ENCODE measurements at regions not wholly inside any gene's neighbourhood (a gene's known extent, or its start where the extent isn't known, plus 50 kb on each side); places are given as distances from the start of the nearest gene placed in this dataset.

DNA sequence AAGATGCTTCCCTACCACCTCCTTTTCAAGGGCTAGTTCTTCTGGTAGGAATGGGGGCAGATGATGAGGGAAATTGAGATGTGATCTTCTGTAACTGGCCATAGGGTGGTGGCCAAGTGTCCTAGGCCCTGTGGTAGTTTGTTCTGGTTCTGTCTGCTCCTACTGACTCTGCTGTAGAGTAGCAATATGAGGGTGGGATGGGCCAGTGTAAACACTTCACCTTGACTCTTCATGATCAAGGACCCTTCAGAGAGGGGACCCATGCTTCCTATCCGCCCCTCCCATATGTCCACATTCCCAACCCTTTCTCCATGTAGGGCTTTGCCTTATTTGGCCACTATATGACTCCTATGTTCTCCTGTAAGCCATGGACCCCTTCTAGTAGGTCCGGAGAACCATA is 230.3 kb upstream of the SESN3 start:
- H3K79me2 ChIP-seq (ENCODE audit: low read length) = no peaks in the 10 kb centered on the region
- H3K36me3 ChIP-seq (ENCODE audit: insufficient read depth, low read length) = no peaks in the 10 kb centered on the region
- no peak overlapping the region for H3K27ac ChIP-seq (ENCODE audit: low read length)
- H3K4me3 ChIP-seq (ENCODE audit: low read length) = no peak overlapping the region
- no peak overlapping the region for H2AFZ ChIP-seq (ENCODE audit: low read length)
- peaks cover 6% of the 10 kb centered on the region; the same call in 1 of the 2 replicates for H3K27me3 ChIP-seq (ENCODE audit: low read length)
- H3K9ac ChIP-seq (ENCODE audit: low read length) = no peak overlapping the region
- H4K20me1 ChIP-seq (ENCODE audit: insufficient read depth, low read depth, low read length) = no peaks in the 10 kb centered on the region
- no peaks in the 10 kb centered on the region for H3K9me3 ChIP-seq (ENCODE audit: low read length)
- no peak for DNase-seq
- H3K4me1 ChIP-seq (ENCODE audit: low read length) = peaks cover 10% of the 10 kb centered on the region
- no peaks in the 10 kb centered on the region for H3K9me2 ChIP-seq (replicated peaks; ENCODE audit: insufficient read depth, low read length)
- no peak overlapping the region for H3K4me2 ChIP-seq (ENCODE audit: low read depth, low read length, poor library complexity, severe bottlenecking)

DNA sequence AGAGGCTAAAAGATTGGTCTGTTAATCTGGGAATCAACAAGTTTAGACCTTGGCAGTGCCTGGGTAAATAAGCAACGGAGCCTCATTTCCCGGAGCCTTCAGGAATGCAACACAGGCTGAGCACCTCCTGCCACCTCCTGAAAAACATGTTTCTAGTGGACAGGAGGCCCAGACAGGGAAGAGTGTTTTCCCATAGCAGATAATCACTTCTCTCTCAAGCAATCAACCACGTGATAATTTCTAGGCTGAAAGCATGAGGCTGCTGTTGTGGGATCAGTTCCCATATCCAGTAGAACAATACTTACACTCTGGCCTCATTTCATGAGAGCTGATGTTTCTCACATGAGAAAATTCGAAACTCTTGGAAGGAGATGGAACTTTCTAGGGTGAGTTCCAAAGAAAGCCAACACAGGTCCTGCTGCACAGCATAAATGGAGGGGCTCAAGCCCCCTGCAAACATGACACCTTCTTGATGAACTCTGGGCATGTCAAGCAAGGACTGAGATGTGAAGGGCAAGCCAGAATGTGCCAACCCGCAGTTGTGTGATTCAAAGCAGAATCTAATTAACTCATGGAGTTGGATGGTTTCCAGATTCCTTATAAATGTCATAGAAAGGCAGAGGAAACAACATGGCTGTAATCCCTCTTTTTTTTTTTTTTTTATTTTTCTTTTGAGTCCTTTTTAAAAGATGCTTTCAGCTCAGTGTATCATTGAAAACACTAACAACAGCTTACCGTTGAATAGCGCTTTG is 228.5 kb upstream of the SESN3 start:
- Histone ChIP-seq H3K79me2 (ENCODE audit: low read length) (no peaks in the 10 kb centered on the region), H3K27ac (ENCODE audit: low read length) (no peak overlapping the region), H3K9me3 (ENCODE audit: low read length) (no peaks in the 10 kb centered on the region), H3K4me3 (ENCODE audit: low read length) (no peak overlapping the region), H3K4me1 (ENCODE audit: low read length) (peaks cover 10% of the 10 kb centered on the region), H3K9ac (ENCODE audit: low read length) (no peak overlapping the region), H3K36me3 (ENCODE audit: insufficient read depth, low read length) (no peaks in the 10 kb centered on the region), H4K20me1 (ENCODE audit: insufficient read depth, low read depth, low read length) (no peaks in the 10 kb centered on the region), H3K9me2 (replicated peaks; ENCODE audit: insufficient read depth, low read length) (no peaks in the 10 kb centered on the region), H2AFZ (ENCODE audit: low read length) (no peak overlapping the region), H3K4me2 (ENCODE audit: low read depth, low read length, poor library complexity, severe bottlenecking) (no peak overlapping the region), H3K27me3 (ENCODE audit: low read length) (peaks cover 6% of the 10 kb centered on the region; the same call in 1 of the 2 replicates)
- no peak for DNase-seq

- Histone ChIP-seq H4K20me1 (ENCODE audit: insufficient read depth, low read depth, low read length) (no peaks in the 10 kb centered on the region), H3K36me3 (ENCODE audit: insufficient read depth, low read length) (no peaks in the 10 kb centered on the region), H3K27ac (ENCODE audit: low read length) (no peak overlapping the region), H3K27me3 (ENCODE audit: low read length) (peaks cover 3% of the 10 kb centered on the region; the same call in 1 of the 2 replicates), H3K4me2 (ENCODE audit: low read depth, low read length, poor library complexity, severe bottlenecking) (no peak overlapping the region), H3K9ac (ENCODE audit: low read length) (no peak overlapping the region), H2AFZ (ENCODE audit: low read length) (no peak overlapping the region), H3K9me2 (replicated peaks; ENCODE audit: insufficient read depth, low read length) (no peaks in the 10 kb centered on the region), H3K4me3 (ENCODE audit: low read length) (no peak overlapping the region), H3K4me1 (ENCODE audit: low read length) (peaks cover 6% of the 10 kb centered on the region), H3K9me3 (ENCODE audit: low read length) (no peaks in the 10 kb centered on the region), H3K79me2 (ENCODE audit: low read length) (no peaks in the 10 kb centered on the region)
- DNase-seq = no peak
These were observed 225.9 kb upstream of the SESN3 start for GRCh38 chr11:95456714-95457491.

- no peaks in the 10 kb centered on the region for H3K27me3 ChIP-seq (ENCODE audit: low read length)
- no peaks in the 10 kb centered on the region for H3K9me2 ChIP-seq (replicated peaks; ENCODE audit: insufficient read depth, low read length)
- H4K20me1 ChIP-seq (ENCODE audit: insufficient read depth, low read depth, low read length) = no peaks in the 10 kb centered on the region
- no peak for DNase-seq
- no peaks in the 10 kb centered on the region for H3K4me1 ChIP-seq (ENCODE audit: low read length)
- no peak overlapping the region for H3K27ac ChIP-seq (ENCODE audit: low read length)
- no peak overlapping the region for H3K4me2 ChIP-seq (ENCODE audit: low read depth, low read length, poor library complexity, severe bottlenecking)
- no peaks in the 10 kb centered on the region for H3K36me3 ChIP-seq (ENCODE audit: insufficient read depth, low read length)
- H3K9me3 ChIP-seq (ENCODE audit: low read length) = no peaks in the 10 kb centered on the region
- H3K79me2 ChIP-seq (ENCODE audit: low read length) = no peaks in the 10 kb centered on the region
- no peak overlapping the region for H3K4me3 ChIP-seq (ENCODE audit: low read length)
- H2AFZ ChIP-seq (ENCODE audit: low read length) = no peak overlapping the region
- no peak overlapping the region for H3K9ac ChIP-seq (ENCODE audit: low read length)
These were observed 224.4 kb upstream of the SESN3 start for GRCh38 chr11:95455228-95455970.

DNA sequence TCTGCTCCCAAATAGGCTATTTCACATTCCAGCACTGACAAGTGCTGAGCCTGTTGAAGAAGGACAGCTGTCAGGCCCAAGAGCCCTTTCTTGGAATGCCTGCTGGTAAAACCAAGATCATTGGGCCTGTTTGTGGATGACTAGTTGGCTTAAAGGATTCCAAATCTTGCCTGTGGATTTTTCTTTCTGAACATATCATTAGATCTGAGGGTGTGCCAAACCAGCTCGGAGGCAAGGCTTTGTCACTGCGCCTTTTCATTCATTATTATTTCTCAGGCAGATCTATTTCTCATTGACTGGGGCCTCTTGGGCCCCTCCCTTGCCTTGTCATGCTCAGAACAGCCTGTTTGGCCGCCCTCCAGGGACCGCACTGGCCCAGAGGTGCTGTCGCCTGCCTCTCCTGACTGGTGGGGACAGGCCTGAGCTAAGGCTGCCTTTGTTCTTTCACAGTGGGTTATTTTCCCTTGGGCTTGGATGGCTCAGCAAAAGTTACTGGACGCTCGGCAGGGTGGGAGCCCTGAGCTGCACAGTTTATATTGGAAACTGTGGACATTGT is 222.7 kb upstream of the SESN3 start:
- Histone ChIP-seq H3K27me3 (ENCODE audit: low read length) (no peaks in the 10 kb centered on the region), H3K36me3 (ENCODE audit: insufficient read depth, low read length) (no peaks in the 10 kb centered on the region), H3K4me2 (ENCODE audit: low read depth, low read length, poor library complexity, severe bottlenecking) (no peak overlapping the region), H3K9me2 (replicated peaks; ENCODE audit: insufficient read depth, low read length) (no peaks in the 10 kb centered on the region), H4K20me1 (ENCODE audit: insufficient read depth, low read depth, low read length) (no peaks in the 10 kb centered on the region), H3K4me1 (ENCODE audit: low read length) (no peaks in the 10 kb centered on the region), H3K4me3 (ENCODE audit: low read length) (no peak overlapping the region), H3K27ac (ENCODE audit: low read length) (no peak overlapping the region), H3K9me3 (ENCODE audit: low read length) (no peaks in the 10 kb centered on the region), H3K79me2 (ENCODE audit: low read length) (no peaks in the 10 kb centered on the region), H2AFZ (ENCODE audit: low read length) (no peak overlapping the region), H3K9ac (ENCODE audit: low read length) (no peak overlapping the region)
- no peak for DNase-seq

DNA sequence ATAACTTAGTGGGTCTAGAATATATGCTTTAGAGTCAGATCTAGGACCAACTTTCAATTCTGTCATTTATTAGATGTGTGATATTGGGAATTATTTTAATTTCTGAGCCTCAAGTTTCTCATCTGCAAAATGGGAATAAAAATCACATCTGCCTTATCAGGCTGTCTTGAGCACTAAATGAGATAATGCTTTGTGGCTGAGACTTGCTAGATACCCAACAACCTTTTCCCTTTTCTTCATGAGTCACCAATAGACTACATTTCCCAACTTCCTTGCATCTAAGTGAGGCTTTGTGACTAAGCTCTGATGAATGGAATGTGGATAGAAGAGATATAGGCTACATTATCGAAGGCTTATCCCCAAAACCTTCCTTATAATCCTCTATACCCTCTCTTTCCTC is 220.7 kb upstream of the SESN3 start:
- H3K9me2 ChIP-seq (replicated peaks; ENCODE audit: insufficient read depth, low read length) = no peaks in the 10 kb centered on the region
- no peak overlapping the region for H2AFZ ChIP-seq (ENCODE audit: low read length)
- H3K4me2 ChIP-seq (ENCODE audit: low read depth, low read length, poor library complexity, severe bottlenecking) = no peak overlapping the region
- H3K79me2 ChIP-seq (ENCODE audit: low read length) = no peaks in the 10 kb centered on the region
- no peaks in the 10 kb centered on the region for H3K4me1 ChIP-seq (ENCODE audit: low read length)
- no peaks in the 10 kb centered on the region for H4K20me1 ChIP-seq (ENCODE audit: insufficient read depth, low read depth, low read length)
- H3K4me3 ChIP-seq (ENCODE audit: low read length) = no peak overlapping the region
- no peak for DNase-seq
- no peaks in the 10 kb centered on the region for H3K36me3 ChIP-seq (ENCODE audit: insufficient read depth, low read length)
- no peaks in the 10 kb centered on the region for H3K9me3 ChIP-seq (ENCODE audit: low read length)
- no peak overlapping the region for H3K27ac ChIP-seq (ENCODE audit: low read length)
- H3K9ac ChIP-seq (ENCODE audit: low read length) = no peak overlapping the region
- no peaks in the 10 kb centered on the region for H3K27me3 ChIP-seq (ENCODE audit: low read length)

- Histone ChIP-seq H2AFZ (ENCODE audit: low read length) (no peak overlapping the region), H3K4me1 (ENCODE audit: low read length) (no peaks in the 10 kb centered on the region), H3K36me3 (ENCODE audit: insufficient read depth, low read length) (no peaks in the 10 kb centered on the region), H3K9me2 (replicated peaks; ENCODE audit: insufficient read depth, low read length) (no peaks in the 10 kb centered on the region), H4K20me1 (ENCODE audit: insufficient read depth, low read depth, low read length) (no peaks in the 10 kb centered on the region), H3K4me3 (ENCODE audit: low read length) (no peak overlapping the region), H3K4me2 (ENCODE audit: low read depth, low read length, poor library complexity, severe bottlenecking) (no peak overlapping the region), H3K9me3 (ENCODE audit: low read length) (no peaks in the 10 kb centered on the region), H3K79me2 (ENCODE audit: low read length) (no peaks in the 10 kb centered on the region), H3K9ac (ENCODE audit: low read length) (no peak overlapping the region), H3K27me3 (ENCODE audit: low read length) (no peaks in the 10 kb centered on the region), H3K27ac (ENCODE audit: low read length) (no peak overlapping the region)
- DNase-seq = no peak
These were observed 220.3 kb upstream of the SESN3 start for GRCh38 chr11:95451261-95451660.
